Kidney (tissue), 13 donors: ENCODE measurements at regions not wholly inside any gene's neighbourhood (a gene's known extent, or its start where the extent isn't known, plus 50 kb on each side); places are given as distances from the start of the nearest gene placed in this dataset.

Experiments used
- DNase-seq, 5 donors: peaks; one replicate each; pipeline ENCODE4 v3.0.0-alpha.2; 2013 to 2020
- FAIRE-seq: peaks from 2 replicates; lab custom pipeline; 2012; peaks lifted over from hg19 to GRCh38; lab: Jason Lieb, UNC
- H3K27ac ChIP-seq, 2 donors: one replicate each; pipeline ENCODE4 v1.7.0; 2013; ENCODE audit warnings: low read depth in 2 of 2, low read length in 2 of 2, inconsistent platforms in 1 of 2
- H3K27me3 ChIP-seq: one replicate; pipeline ENCODE4 v1.7.1; 2013; ENCODE audit warnings: low read length, inconsistent platforms; ENCODE audit not compliant: control insufficient read depth, insufficient read depth
- H3K36me3 ChIP-seq, 3 donors: one replicate each; pipeline versions ENCODE4 v1.7.0 to v1.7.1; 2013; ENCODE audit warnings: low read length in 3 of 3, control low read depth in 1 of 3, inconsistent platforms in 1 of 3; ENCODE audit not compliant: insufficient read depth in 3 of 3, control insufficient read depth in 2 of 3
- H3K4me1 ChIP-seq, 3 donors: one replicate each; pipeline versions ENCODE4 v1.7.0 to v1.7.1; 2013; ENCODE audit warnings: low read length in 3 of 3, inconsistent platforms in 1 of 3, low read depth in 1 of 3; ENCODE audit not compliant: control insufficient read depth in 2 of 3, insufficient read depth in 2 of 3
- H3K4me3 ChIP-seq, 3 donors: one replicate each; pipeline versions ENCODE4 v1.7.0 to v1.8.1; 2013; ENCODE audit warnings: low read length in 3 of 3, control low read depth in 1 of 3, inconsistent platforms in 1 of 3
- H3K9ac ChIP-seq, 3 donors: one replicate each; pipeline versions ENCODE4 v1.7.0 to v1.7.1; 2013; ENCODE audit warnings: low read length in 3 of 3, control low read depth in 1 of 3, inconsistent platforms in 1 of 3
- H3K9me3 ChIP-seq, 3 donors: one replicate each; pipeline versions ENCODE4 v1.7.0 to v1.7.1; 2013; ENCODE audit warnings: low read length in 3 of 3, control low read depth in 1 of 3, inconsistent platforms in 1 of 3; ENCODE audit not compliant: control insufficient read depth in 2 of 3, insufficient read depth in 1 of 3
- CTCF ChIP-seq: IDR thresholded peaks from 3 replicates; pipeline ENCODE4 v1.5.1; 2012; ENCODE audit warnings: mild to moderate bottlenecking, moderate library complexity, borderline replicate concordance; ENCODE audit not compliant: insufficient read depth; ENCODE audit errors: extremely low read depth
- intact Hi-C: fragments of 100-400 bp; cut with DNase I; formaldehyde crosslinking; loops from one replicate; pipeline ENCODE4 v1.11.1; 2022
- donor health status: control.
- donor health status: control.
- donor health status: control.
- donor health status: control.
- donor health status: control.
- donor health status: DM: yes; HTN: yes; CAD: no.
- donor health status: Normal renal cell carcinoma (clear cell type).

- no peaks in the 10 kb centered on the region for H3K27me3 ChIP-seq
- H3K9ac ChIP-seq: no peak overlapping the region
- H3K9me3 ChIP-seq: no peaks in the 10 kb centered on the region
- DNase-seq: no peak
- intact Hi-C loops: no loop called here
- no peaks in the 10 kb centered on the region for H3K36me3 ChIP-seq
- no peaks in the 10 kb centered on the region for H3K4me1 ChIP-seq
- H3K4me3 ChIP-seq: no peak overlapping the region
- TF ChIP-seq CTCF: no peak
- FAIRE-seq: no peak
- no peak overlapping the region for H3K27ac ChIP-seq
These were observed 688.9 kb upstream of the NRXN1 start for GRCh38 chr2:51720826-51721225.

GRCh38 chr2:51718881-51719280, 686.9 kb upstream of the NRXN1 start:
- no peak for TF ChIP-seq CTCF
- intact Hi-C loops: no loop called here
- no peak for DNase-seq

GRCh38 chr2:51717312-51717711, 685.4 kb upstream of the NRXN1 start:
- Histone ChIP-seq H3K36me3 (no peaks in the 10 kb centered on the region), H3K4me3 (no peak overlapping the region), H3K4me1 (no peaks in the 10 kb centered on the region), H3K9me3 (peaks cover 0 to 4% (median 0%) of the 10 kb centered on the region in 3 donors), H3K9ac (no peak overlapping the region), H3K27me3 (no peaks in the 10 kb centered on the region), H3K27ac (no peak overlapping the region)
- no peak for DNase-seq
- intact Hi-C loops: no loop called here
- TF ChIP-seq CTCF: no peak
- FAIRE-seq: no peak

More at GRCh38 chr2:51718881-51719280, 686.9 kb upstream of the NRXN1 start:
- H3K27me3 ChIP-seq: no peaks in the 10 kb centered on the region
- H3K9me3 ChIP-seq: peaks cover 0 to 3% (median 0%) of the 10 kb centered on the region in 3 donors
- no peaks in the 10 kb centered on the region for H3K4me1 ChIP-seq
- H3K4me3 ChIP-seq: no peak overlapping the region
- no peak overlapping the region for H3K9ac ChIP-seq
- no peak for FAIRE-seq
- no peaks in the 10 kb centered on the region for H3K36me3 ChIP-seq
- H3K27ac ChIP-seq: no peak overlapping the region

GRCh38 chr2:51711766-51712165, 679.8 kb upstream of the NRXN1 start:
- Histone ChIP-seq H3K27me3 (no peaks in the 10 kb centered on the region), H3K4me3 (no peak overlapping the region), H3K27ac (no peak overlapping the region), H3K4me1 (no peaks in the 10 kb centered on the region), H3K36me3 (no peaks in the 10 kb centered on the region), H3K9me3 (peaks cover 0 to 4% (median 0%) of the 10 kb centered on the region in 3 donors), H3K9ac (no peak overlapping the region)
- no peak for FAIRE-seq
- DNase-seq: no peak
- intact Hi-C loops: no loop called here
- TF ChIP-seq CTCF: no peak
